ENCODE measurements at regions not wholly inside any gene's neighbourhood (a gene's known extent, or its start where the extent isn't known, plus 50 kb on each side); places are given as distances from the start of the nearest gene placed in this dataset.

DNA sequence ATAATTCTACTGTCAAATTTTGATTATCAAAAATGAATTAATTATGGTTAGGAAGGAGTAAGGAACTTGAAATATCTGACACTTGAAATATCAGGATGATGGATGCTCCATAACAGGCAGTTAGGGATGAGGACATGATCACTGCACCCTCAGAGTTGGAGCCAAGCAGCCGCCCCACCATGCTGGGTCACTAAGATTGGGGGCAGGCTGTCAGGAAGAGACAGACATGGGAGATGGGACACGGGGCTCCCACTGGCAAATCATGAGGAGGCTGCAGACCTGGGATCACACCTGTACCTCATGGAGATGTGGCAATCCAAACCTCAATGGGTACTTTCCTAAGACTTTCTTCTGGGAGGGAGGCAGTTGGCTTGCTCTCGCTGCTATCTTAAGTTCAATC is 982.0 kb upstream of the ZEB2 start:
- POLR2A ChIA-PET = no interaction called here
- TF ChIP-seq, protein P1, sequence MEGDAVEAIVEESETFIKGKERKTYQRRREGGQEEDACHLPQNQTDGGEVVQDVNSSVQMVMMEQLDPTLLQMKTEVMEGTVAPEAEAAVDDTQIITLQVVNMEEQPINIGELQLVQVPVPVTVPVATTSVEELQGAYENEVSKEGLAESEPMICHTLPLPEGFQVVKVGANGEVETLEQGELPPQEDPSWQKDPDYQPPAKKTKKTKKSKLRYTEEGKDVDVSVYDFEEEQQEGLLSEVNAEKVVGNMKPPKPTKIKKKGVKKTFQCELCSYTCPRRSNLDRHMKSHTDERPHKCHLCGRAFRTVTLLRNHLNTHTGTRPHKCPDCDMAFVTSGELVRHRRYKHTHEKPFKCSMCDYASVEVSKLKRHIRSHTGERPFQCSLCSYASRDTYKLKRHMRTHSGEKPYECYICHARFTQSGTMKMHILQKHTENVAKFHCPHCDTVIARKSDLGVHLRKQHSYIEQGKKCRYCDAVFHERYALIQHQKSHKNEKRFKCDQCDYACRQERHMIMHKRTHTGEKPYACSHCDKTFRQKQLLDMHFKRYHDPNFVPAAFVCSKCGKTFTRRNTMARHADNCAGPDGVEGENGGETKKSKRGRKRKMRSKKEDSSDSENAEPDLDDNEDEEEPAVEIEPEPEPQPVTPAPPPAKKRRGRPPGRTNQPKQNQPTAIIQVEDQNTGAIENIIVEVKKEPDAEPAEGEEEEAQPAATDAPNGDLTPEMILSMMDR (IDR thresholded peaks at IDR 0.05; ENCODE audit: control extremely low read depth, extremely low read depth, low read depth, missing control alignments) = no peak
- no peak for DNase-seq (ENCODE audit: extremely low spot score)
- CTCF ChIA-PET = no interaction called here

DNA sequence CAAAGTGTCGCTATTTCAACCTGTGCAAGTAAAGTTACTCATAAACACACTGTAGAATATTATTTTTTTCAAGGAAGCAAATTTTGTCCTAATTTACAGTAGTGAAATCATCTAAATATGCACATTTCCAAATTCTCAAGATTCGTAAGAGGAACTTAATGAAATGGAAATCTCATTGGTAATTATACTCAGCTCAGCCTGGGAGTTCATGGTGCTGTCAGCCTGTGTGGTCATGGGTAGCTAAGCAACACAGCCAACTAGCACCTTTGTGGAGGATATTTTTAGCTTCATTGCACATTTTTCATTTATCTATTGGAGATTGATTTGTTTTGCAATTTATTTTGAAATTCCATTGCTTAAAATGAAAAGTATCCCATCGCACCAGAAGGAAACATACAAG is 975.7 kb upstream of the ZEB2 start:
- TF ChIP-seq, protein P1 (IDR thresholded peaks at IDR 0.05; ENCODE audit: control extremely low read depth, extremely low read depth, low read depth, missing control alignments) = no peak
- POLR2A ChIA-PET = no interaction called here
- CTCF ChIA-PET = no interaction called here
- no peak for DNase-seq (ENCODE audit: extremely low spot score)

DNA sequence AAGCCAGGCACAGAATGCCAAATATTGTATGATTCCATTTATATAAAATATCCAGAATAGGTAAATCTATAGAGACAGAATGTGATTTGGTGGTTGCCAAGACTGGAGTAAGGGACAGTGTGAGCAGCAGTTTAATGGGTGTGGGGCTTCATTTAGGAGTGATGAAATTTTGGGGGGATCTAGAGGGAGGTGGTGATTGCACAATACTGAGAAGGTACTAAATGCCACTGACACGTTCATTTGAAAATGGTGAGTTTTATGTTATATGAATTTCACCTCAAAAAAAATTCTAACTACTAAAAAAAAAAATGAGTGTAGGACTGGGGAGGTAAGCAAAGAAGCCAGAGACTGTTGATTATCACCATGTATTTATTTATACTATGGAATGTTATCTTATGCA is 974.5 kb upstream of the ZEB2 start:
- ChIA-PET POLR2A (no interaction called here), CTCF (no interaction called here)
- TF ChIP-seq, protein P1 (IDR thresholded peaks at IDR 0.05; ENCODE audit: control extremely low read depth, extremely low read depth, low read depth, missing control alignments) = no peak
- no peak for DNase-seq (ENCODE audit: extremely low spot score)

DNA sequence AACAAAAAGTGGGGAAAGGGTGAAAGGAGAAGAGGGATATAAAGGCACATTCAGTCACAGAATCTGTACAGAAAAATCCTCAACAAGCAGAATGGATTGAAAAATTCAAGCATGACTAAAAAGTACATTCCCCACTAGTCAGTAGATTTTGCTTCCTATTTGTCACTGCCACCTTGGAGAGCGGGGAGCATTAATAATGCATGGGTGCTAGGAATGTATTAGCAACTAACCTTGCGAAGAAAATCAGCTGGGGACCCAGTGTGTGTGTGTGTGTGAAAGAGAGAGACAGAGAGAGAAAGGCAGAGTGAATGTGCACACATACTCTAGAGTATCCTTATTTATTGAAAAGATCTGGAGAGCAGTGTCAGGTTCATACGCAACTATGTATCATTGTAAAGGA is 968.7 kb upstream of the ZEB2 start:
- TF ChIP-seq, protein P1 (IDR thresholded peaks at IDR 0.05; ENCODE audit: control extremely low read depth, extremely low read depth, low read depth, missing control alignments) = no peak
- CTCF ChIA-PET = interaction anchor here (0.7 kb wide), 1 partner anchor 9 kb away, joined by 3 read pairs; no protein-coding TSS in a partner anchor
- no peak for DNase-seq (ENCODE audit: extremely low spot score)
- POLR2A ChIA-PET = no interaction called here

DNA sequence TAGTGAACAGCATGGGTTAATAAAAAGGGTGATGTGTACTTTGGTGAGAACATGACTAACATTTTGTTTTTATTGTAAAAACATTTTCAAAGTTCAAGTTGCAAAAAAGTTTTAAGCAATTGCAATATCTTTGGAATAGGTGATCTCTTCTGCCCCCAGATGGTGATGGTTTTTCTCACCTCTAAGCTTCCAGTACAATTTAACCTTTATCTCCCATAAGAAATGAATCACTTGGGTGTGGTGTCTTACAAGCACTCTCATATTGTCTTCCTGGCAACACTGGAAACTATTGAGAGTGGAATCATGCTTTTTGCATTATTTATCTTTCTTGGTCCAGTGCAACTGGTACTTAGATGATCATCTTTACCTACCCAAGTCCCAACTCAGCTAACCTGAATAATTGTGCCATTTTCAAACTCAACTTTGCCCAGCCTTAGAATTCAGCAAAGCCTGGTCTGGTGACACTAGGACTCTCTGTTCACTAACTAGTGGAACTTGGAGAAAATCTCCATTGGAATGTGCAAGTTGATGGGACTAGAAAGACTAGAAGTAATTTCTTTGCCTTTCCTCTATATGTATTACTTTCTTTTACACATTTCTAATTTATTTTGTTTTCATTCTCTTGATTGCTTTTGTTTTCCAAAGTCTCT is 964.7 kb upstream of the ZEB2 start:
- POLR2A ChIA-PET = no interaction called here
- CTCF ChIA-PET = interaction anchor here (1.3 kb wide), 1 partner anchor 7 kb away, joined by 4 read pairs; no protein-coding TSS in a partner anchor
- TF ChIP-seq, protein P1 (IDR thresholded peaks at IDR 0.05; ENCODE audit: control extremely low read depth, extremely low read depth, low read depth, missing control alignments) = peak; percentile 4
- no peak for DNase-seq (ENCODE audit: extremely low spot score)

DNA sequence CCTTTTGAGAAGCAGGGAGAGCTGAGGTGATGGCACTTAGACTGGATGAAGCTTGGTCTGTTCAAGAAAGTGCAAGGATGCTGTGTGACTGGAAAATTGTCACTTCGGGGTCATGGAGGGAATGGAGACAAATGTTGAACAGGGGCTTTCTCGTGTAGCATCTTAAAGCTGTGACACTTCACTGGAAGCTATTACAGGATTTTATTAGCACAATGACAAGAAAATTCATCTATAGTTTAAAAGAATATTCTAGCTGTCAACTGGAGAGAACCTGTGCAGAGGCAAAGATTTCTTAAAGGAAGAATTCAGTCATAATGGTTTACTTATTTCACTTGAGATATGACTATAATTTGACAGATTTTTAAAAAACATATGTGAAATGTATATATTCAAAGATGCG is 963.9 kb upstream of the ZEB2 start:
- POLR2A ChIA-PET = no interaction called here
- TF ChIP-seq, protein P1 (IDR thresholded peaks at IDR 0.05; ENCODE audit: control extremely low read depth, extremely low read depth, low read depth, missing control alignments) = no peak
- no peak for DNase-seq (ENCODE audit: extremely low spot score)
- CTCF ChIA-PET = interaction anchor here (1.3 kb wide), 1 partner anchor 8 kb away, joined by 4 read pairs; no protein-coding TSS in a partner anchor
